ENCODE measurements at regions not wholly inside any gene's neighbourhood (a gene's known extent, or its start where the extent isn't known, plus 50 kb on each side); places are given as distances from the start of the nearest gene placed in this dataset.
"Not testable (repeated sequence)": the region's sequence is repeated elsewhere in the genome, so short reads cannot be mapped to it uniquely, and the experiment has no call there.

GRCh38 chr9:11506980-11507379, 894.2 kb upstream of the PTPRD start:
- DNase-seq (ENCODE audit: low read depth, low spot score), result no peak

- DNase-seq (ENCODE audit: low read depth, low spot score), result peak; percentile 23
Measured at GRCh38 chr9:11537566-11537965, 924.8 kb upstream of the PTPRD start.

- DNase-seq (ENCODE audit: low read depth, low spot score), result no peak
Measured at GRCh38 chr9:11542781-11543180, 930.0 kb upstream of the PTPRD start.

- DNase-seq (ENCODE audit: low read depth, low spot score), result no peak
Measured at GRCh38 chr9:11546231-11546630, 933.4 kb upstream of the PTPRD start.

GRCh38 chr9:11549311-11549794, 936.6 kb upstream of the PTPRD start:
- no peak for DNase-seq (ENCODE audit: low read depth, low spot score)

- DNase-seq (ENCODE audit: low read depth, low spot score), result no peak
Measured at GRCh38 chr9:11551106-11551505, 938.3 kb upstream of the PTPRD start.

- no peak for DNase-seq (ENCODE audit: low read depth, low spot score)
Measured at GRCh38 chr9:11558043-11558442, 945.2 kb upstream of the PTPRD start.

- DNase-seq (ENCODE audit: low read depth, low spot score), result no peak
Measured at GRCh38 chr9:11559001-11559776, 946.4 kb upstream of the PTPRD start.

GRCh38 chr9:11577522-11577921, 964.7 kb upstream of the PTPRD start:
- DNase-seq (ENCODE audit: low read depth, low spot score), result no peak

- no peak for DNase-seq (ENCODE audit: low read depth, low spot score)
Measured at GRCh38 chr9:11595756-11596155, 983.0 kb upstream of the PTPRD start.

- no peak for DNase-seq (ENCODE audit: low read depth, low spot score)
Measured at GRCh38 chr9:11618241-11618805, 1005.5 kb upstream of the PTPRD start.

GRCh38 chr9:11632691-11633090, 1019.9 kb upstream of the PTPRD start:
- no peak for DNase-seq (ENCODE audit: low read depth, low spot score)

- no peak for DNase-seq (ENCODE audit: low read depth, low spot score)
Measured at GRCh38 chr9:11646831-11647230, 1034.0 kb upstream of the PTPRD start.

- no peak for DNase-seq (ENCODE audit: low read depth, low spot score)
Measured at GRCh38 chr9:11653867-11654266, 1039.3 kb upstream of the TYRP1 start.

- DNase-seq (ENCODE audit: low read depth, low spot score), result no peak
Measured at GRCh38 chr9:11663913-11664312, 1029.3 kb upstream of the TYRP1 start.

GRCh38 chr9:11676821-11677220, 1016.4 kb upstream of the TYRP1 start:
- DNase-seq (ENCODE audit: low read depth, low spot score), result no peak

- DNase-seq (ENCODE audit: low read depth, low spot score), result no peak
Measured at GRCh38 chr9:11686733-11687132, 1006.5 kb upstream of the TYRP1 start.

GRCh38 chr9:11697126-11697525, 996.1 kb upstream of the TYRP1 start:
- DNase-seq (ENCODE audit: low read depth, low spot score), result no peak

- no peak for DNase-seq (ENCODE audit: low read depth, low spot score)
Measured at GRCh38 chr9:11701706-11702105, 991.5 kb upstream of the TYRP1 start.

- DNase-seq (ENCODE audit: low read depth, low spot score), result no peak
Measured at GRCh38 chr9:11702548-11702947, 990.6 kb upstream of the TYRP1 start.

- not testable (repeated sequence) for DNase-seq (ENCODE audit: low read depth, low spot score)
Measured at GRCh38 chr9:11704198-11704597, 989.0 kb upstream of the TYRP1 start.

- no peak for DNase-seq (ENCODE audit: low read depth, low spot score)
Measured at GRCh38 chr9:11708899-11709298, 984.3 kb upstream of the TYRP1 start.

GRCh38 chr9:11709567-11709966, 983.6 kb upstream of the TYRP1 start:
- DNase-seq (ENCODE audit: low read depth, low spot score), result no peak
